Right lobe of liver (tissue), 4 donors: ENCODE measurements at regions not wholly inside any gene's neighbourhood (a gene's known extent, or its start where the extent isn't known, plus 50 kb on each side); places are given as distances from the start of the nearest gene placed in this dataset.

Experiments used
- CTCF ChIP-seq, 4 donors: fragments of 200-600 bp in 3 of 4; fragments of 450-650 bp in 1 of 4; IDR thresholded peaks; one replicate each; pipeline versions ENCODE4 v1.5.1 to v1.8.0; 2016 to 2022; ENCODE audit warnings: antibody characterized with exemption in 4 of 4, mild to moderate bottlenecking in 2 of 4
- POLR2A ChIP-seq: fragments of 450-650 bp; IDR thresholded peaks from one replicate; pipeline ENCODE4 v1.6.1; 2017; ENCODE audit warnings: antibody characterized with exemption, mild to moderate bottlenecking
- donor health status: DM: no; HTN: no; CAD: no.
- donor health status: DM: no; HTN: no; CAD: no.
- donor health status: DM: no; HTN: yes; CAD: no.

DNA sequence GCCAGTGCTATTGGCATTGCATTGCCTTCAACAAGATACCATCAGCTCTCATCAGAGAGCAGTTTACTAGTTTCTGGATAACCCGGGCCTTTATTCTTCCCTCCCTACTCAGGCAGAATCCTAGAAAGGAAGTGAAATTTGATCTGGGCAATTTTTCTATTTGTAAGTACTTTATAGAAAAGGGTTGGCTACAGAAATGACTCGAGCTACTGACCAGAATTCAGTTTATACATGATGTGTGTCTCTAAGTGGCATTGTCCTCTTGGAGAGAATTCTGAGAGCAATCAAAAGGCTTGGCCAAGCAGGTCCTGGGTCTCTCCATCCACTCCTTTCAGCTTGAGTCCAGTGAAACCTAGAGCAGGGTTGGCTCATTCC lies 192.7 kb upstream of the LEF1 start:
- no peak for TF ChIP-seq POLR2A
- no peak for TF ChIP-seq CTCF (IDR thresholded peaks at IDR 0.05)
